ENCODE measurements at regions not wholly inside any gene's neighbourhood (a gene's known extent, or its start where the extent isn't known, plus 50 kb on each side); places are given as distances from the start of the nearest gene placed in this dataset.
A peak's percentile ranks its signal among the peaks of the same experiment; 100 is the strongest.
"Not testable (repeated sequence)": the region's sequence is repeated elsewhere in the genome, so short reads cannot be mapped to it uniquely, and the experiment has no call there.

- WGBS, 2 donors = 43 to 62% methylated on average over 4 of the region's 10 CpGs
- H3K27ac ChIP-seq; H3K27me3 ChIP-seq; intact Hi-C loops (cut with DNase I); DNase-seq; H3K9me3 ChIP-seq; H3K36me3 ChIP-seq; H3K4me3 ChIP-seq (replicated peaks in 1 of 3); H3K4me1 ChIP-seq: not testable (repeated sequence)
Measured at GRCh38 chr1:149635290-149635899, 51.7 kb downstream of the PPIAL4C start.

DNA sequence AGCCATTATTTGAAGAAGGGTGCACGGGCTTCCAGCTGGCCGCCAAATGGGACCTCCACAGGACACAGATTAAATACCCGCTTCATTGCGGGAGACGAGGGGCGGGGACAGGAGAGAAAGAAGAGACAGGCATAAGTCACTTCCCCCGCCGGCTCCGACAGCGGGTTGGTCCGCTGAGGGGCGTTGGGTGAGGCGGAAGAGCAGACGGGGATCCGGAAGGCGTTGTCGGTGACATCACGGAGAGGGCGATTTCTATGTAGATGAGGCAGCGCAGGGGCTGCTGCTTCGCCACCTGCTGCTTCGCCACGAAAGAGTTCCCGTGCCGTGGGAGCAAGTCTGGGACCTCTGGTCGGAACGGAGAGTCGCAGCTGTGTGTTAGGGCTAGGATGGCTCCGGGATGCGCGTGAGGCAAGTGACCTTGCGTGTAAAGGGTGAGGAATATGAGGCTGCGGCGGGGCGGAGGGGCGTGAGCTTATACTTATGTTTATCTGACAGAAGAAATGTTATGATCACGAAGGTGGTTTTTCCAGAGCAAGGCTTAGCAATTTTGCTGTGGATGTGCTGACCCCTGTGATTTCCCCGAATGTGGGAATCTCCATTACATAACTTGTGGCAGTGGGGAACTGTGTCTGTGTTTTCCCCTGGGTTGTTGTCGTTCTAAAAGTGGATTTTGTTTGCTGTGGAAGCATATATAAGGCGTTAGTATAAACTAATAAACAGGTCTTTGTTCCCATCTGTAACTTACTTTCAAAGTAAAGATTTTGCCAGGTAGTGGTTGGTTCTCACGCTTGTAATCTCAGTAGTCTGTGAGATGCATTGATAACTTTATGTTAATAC, 52.9 kb downstream of the PPIAL4C start:
- intact Hi-C loops (cut with DNase I); H3K4me1 ChIP-seq; H3K9me3 ChIP-seq; H3K36me3 ChIP-seq; H3K27me3 ChIP-seq: not testable (repeated sequence)
- H3K4me3 ChIP-seq (replicated peaks in 1 of 3) = peak overlapping the region in 2 of 3 donors; percentile 11 to 14
- H3K27ac ChIP-seq = peak overlapping the region in 2 of 3 donors; percentile 50 to 86
- WGBS, 2 donors = 1 to 4% methylated on average over 25 to 40 of the region's 41 CpGs
- DNase-seq = peak; percentile 86 to 88
- TF ChIP-seq POLR2A (IDR thresholded peaks at IDR 0.05) = peak in 1 of 2 donors; percentile 35

- H3K4me1 ChIP-seq; H3K4me3 ChIP-seq (replicated peaks in 1 of 3); H3K36me3 ChIP-seq; DNase-seq; H3K27me3 ChIP-seq; H3K9me3 ChIP-seq; H3K27ac ChIP-seq; intact Hi-C loops (cut with DNase I): not testable (repeated sequence)
- 84 to 95% methylated on average over 8 of the region's 8 CpGs for WGBS, 2 donors
Measured at GRCh38 chr1:149638481-149638880, 54.8 kb downstream of the PPIAL4C start.

- H3K27me3 ChIP-seq; H3K9me3 ChIP-seq; intact Hi-C loops (cut with DNase I); DNase-seq; H3K4me1 ChIP-seq; H3K27ac ChIP-seq; H3K4me3 ChIP-seq (replicated peaks in 1 of 3); H3K36me3 ChIP-seq: not testable (repeated sequence)
- 91 to 92% methylated on average over 23 to 29 of the region's 31 CpGs for WGBS, 2 donors
Measured at GRCh38 chr1:149638901-149639658, 55.4 kb downstream of the PPIAL4C start.

GRCh38 chr1:149641179-149641578, 57.5 kb downstream of the PPIAL4C start:
- H3K4me1 ChIP-seq; intact Hi-C loops (cut with DNase I); H3K9me3 ChIP-seq; H3K27me3 ChIP-seq; H3K4me3 ChIP-seq (replicated peaks in 1 of 3); H3K27ac ChIP-seq; H3K36me3 ChIP-seq; DNase-seq: not testable (repeated sequence)
- WGBS, 2 donors = 86 to 88% methylated on average over 4 of the region's 4 CpGs

- H3K27me3 ChIP-seq; H3K4me1 ChIP-seq; H3K36me3 ChIP-seq; intact Hi-C loops (cut with DNase I); DNase-seq; H3K27ac ChIP-seq; H3K9me3 ChIP-seq; H3K4me3 ChIP-seq (replicated peaks in 1 of 3): not testable (repeated sequence)
- WGBS, 2 donors = 61 to 72% methylated on average over 1 of the region's 1 CpG
Measured at GRCh38 chr1:149644818-149645217, 61.2 kb downstream of the PPIAL4C start.

GRCh38 chr1:149646360-149647017, 62.8 kb downstream of the PPIAL4C start:
- DNase-seq = peak in 1 of 2 donors; percentile 9
- H3K4me1 ChIP-seq; H3K27ac ChIP-seq; H3K4me3 ChIP-seq (replicated peaks in 1 of 3); intact Hi-C loops (cut with DNase I); H3K9me3 ChIP-seq; H3K36me3 ChIP-seq; H3K27me3 ChIP-seq: not testable (repeated sequence)
- 12 to 20% methylated on average over 1 to 5 of the region's 37 CpGs for whole genome bisulfite sequencing, 2 donors

GRCh38 chr1:149647018-149647373, 63.3 kb downstream of the PPIAL4C start:
- H3K36me3 ChIP-seq; H3K27ac ChIP-seq; H3K27me3 ChIP-seq; H3K4me1 ChIP-seq; H3K4me3 ChIP-seq (replicated peaks in 1 of 3); H3K9me3 ChIP-seq; DNase-seq; intact Hi-C loops (cut with DNase I): not testable (repeated sequence)
- WGBS, 2 donors = 27 to 38% methylated on average over 10 to 13 of the region's 20 CpGs

DNA sequence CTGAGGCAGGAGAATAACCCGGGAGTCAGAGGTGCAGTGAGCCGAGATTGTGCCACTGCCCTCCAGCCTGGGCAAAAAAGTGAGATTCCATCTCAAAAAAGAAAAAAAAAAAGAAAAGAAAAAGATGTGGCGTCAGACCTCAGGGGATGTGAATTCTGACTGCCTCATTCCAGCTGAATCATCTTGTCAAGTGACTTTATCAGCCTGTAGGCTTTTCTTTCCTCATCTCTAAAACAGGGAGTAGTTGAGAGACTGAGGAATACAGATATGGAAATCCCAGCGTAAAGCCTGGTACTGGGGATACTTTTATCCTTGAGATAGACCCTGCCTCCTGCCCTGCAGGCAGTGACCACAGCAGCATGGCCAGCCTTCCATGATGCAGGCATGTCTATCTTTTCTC, 74.1 kb downstream of the PPIAL4C start:
- H3K27me3 ChIP-seq; intact Hi-C loops (cut with DNase I): not testable (repeated sequence)
- 92 to 99% methylated on average over 4 of the region's 4 CpGs for WGBS, 2 donors

DNA sequence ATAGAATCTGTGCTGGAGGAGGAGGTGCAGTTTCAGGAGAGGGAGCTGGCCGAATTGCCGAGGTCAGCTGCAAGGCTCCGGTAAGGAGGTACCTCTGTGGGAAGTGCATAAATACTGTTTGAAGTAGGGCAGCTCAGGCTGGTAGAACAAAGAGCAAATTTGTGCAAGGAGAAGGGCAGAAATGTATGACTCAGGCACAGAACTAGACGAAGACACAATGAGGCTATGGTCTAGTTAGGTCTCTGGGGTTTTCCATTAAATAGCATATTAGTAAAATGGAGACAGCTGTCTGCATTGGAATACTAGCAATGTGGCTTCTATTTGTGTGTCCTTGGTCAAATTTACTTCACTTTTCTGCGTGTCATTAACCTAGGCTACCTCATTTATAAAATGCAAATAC, 74.5 kb downstream of the PPIAL4C start:
- H3K9me3 ChIP-seq; intact Hi-C loops (cut with DNase I); H3K4me3 ChIP-seq (replicated peaks in 1 of 3); DNase-seq; H3K27ac ChIP-seq; H3K27me3 ChIP-seq; H3K36me3 ChIP-seq; H3K4me1 ChIP-seq: not testable (repeated sequence)
- 65 to 87% methylated on average over 2 to 3 of the region's 5 CpGs for WGBS, 2 donors

More for the DNA sequence above, 74.1 kb downstream of the PPIAL4C start:
- H3K9me3 ChIP-seq; DNase-seq; H3K36me3 ChIP-seq; H3K27ac ChIP-seq; H3K4me3 ChIP-seq (replicated peaks in 1 of 3); H3K4me1 ChIP-seq: not testable (repeated sequence)

DNA sequence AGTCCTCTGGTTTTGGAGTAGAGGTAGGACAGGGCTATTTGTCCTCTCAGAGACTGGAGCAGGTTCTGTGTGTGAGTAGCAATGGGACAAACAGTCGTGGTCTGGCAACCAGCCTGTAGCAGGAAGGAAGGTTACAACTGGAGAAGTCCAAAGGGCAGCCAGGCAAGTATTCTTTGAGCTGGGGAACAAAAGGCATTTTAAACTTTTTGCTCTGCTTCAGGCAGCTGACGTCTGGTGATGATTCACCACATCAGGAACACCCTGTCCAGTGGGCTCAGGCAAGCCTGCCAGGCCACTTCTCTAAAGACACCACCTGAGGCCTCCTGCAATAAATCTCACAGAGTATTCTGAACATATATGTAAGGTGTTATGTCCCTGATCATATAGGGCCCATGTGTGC, 81.0 kb downstream of the PPIAL4C start:
- H3K27ac ChIP-seq; H3K27me3 ChIP-seq; H3K4me3 ChIP-seq (replicated peaks in 1 of 3); H3K9me3 ChIP-seq; H3K36me3 ChIP-seq; DNase-seq; intact Hi-C loops (cut with DNase I); H3K4me1 ChIP-seq: not testable (repeated sequence)
- no CpG with 5 or more reads among the region's 2 CpGs for WGBS, 2 donors

- H3K36me3 ChIP-seq; DNase-seq; H3K27me3 ChIP-seq; H3K4me1 ChIP-seq; intact Hi-C loops (cut with DNase I); H3K27ac ChIP-seq; H3K4me3 ChIP-seq (replicated peaks in 1 of 3); H3K9me3 ChIP-seq: not testable (repeated sequence)
Measured at GRCh38 chr1:149665033-149665432, 81.4 kb downstream of the PPIAL4C start.

Measured in thyroid gland (tissue), 4 donors.